ENCODE measurements at regions not wholly inside any gene's neighbourhood (a gene's known extent, or its start where the extent isn't known, plus 50 kb on each side); places are given as distances from the start of the nearest gene placed in this dataset.

DNA sequence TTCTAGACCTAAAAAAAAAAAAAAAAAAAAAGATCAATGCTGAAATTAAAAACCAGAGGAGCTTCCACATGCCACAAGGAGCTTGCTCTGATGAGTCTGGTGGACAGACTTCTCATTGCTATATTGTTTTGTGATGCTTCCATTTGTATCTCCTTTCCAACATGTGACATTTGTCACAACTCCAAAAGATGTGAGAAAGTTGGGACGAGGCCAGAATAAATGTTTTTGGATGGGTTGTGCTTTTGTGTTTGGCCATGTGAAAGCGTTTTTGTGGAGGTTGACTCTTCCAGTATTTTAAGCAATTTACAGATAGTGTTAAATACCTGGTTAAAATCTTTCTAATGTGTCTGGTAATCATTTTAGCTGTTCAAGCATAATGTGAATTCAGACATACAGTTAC lies 280.1 kb downstream of the SKAP2 start:
- CTCF ChIA-PET, result no interaction called here
- no peaks in the 10 kb centered on the region for H3K9me3 Mint-ChIP-seq
- DNase-seq (no peak), ATAC-seq (no peak)
- H3K27ac Mint-ChIP-seq, result no peak overlapping the region
- H3K4me1 Mint-ChIP-seq (ENCODE audit: low read depth), result no peaks in the 10 kb centered on the region
- no peaks in the 10 kb centered on the region for H3K36me3 Mint-ChIP-seq (ENCODE audit: low read depth)
- intact Hi-C loops (cut with micrococcal nuclease), result no loop called here
- H3K4me3 Mint-ChIP-seq, result no peak overlapping the region
- POLR2A ChIA-PET, result no interaction called here
- no peak for TF ChIP-seq CTCF (IDR thresholded peaks at IDR 0.05)
- H3K27me3 Mint-ChIP-seq, result peaks cover 17% of the 10 kb centered on the region

GRCh38 chr7:26584987-26585665 lies 279.3 kb downstream of the SKAP2 start:
- Mint-ChIP-seq H3K9me3 (no peaks in the 10 kb centered on the region), H3K27ac (no peak overlapping the region), H3K27me3 (peaks cover 15% of the 10 kb centered on the region), H3K4me1 (ENCODE audit: low read depth) (no peaks in the 10 kb centered on the region), H3K4me3 (no peak overlapping the region), H3K36me3 (ENCODE audit: low read depth) (no peaks in the 10 kb centered on the region)
- CTCF ChIA-PET, result no interaction called here
- TF ChIP-seq CTCF (IDR thresholded peaks at IDR 0.05), result no peak
- intact Hi-C loops (cut with micrococcal nuclease), result no loop called here
- POLR2A ChIA-PET, result no interaction called here
- ATAC-seq, result no peak
- DNase-seq, result no peak

- ChIA-PET POLR2A (no interaction called here), CTCF (no interaction called here)
- Mint-ChIP-seq H3K27ac (no peak overlapping the region), H3K4me1 (ENCODE audit: low read depth) (no peaks in the 10 kb centered on the region), H3K27me3 (peaks cover 10% of the 10 kb centered on the region), H3K4me3 (no peak overlapping the region), H3K36me3 (ENCODE audit: low read depth) (no peaks in the 10 kb centered on the region), H3K9me3 (no peaks in the 10 kb centered on the region)
- no peak for TF ChIP-seq CTCF (IDR thresholded peaks at IDR 0.05)
- intact Hi-C loops (cut with micrococcal nuclease), result no loop called here
- DNase-seq, result no peak
- no peak for ATAC-seq
Observed at GRCh38 chr7:26587536-26587935, 276.9 kb downstream of the SKAP2 start.

- ATAC-seq (no peak), DNase-seq (no peak)
- Mint-ChIP-seq H3K9me3 (no peaks in the 10 kb centered on the region), H3K36me3 (ENCODE audit: low read depth) (no peaks in the 10 kb centered on the region), H3K4me3 (no peak overlapping the region), H3K27me3 (peaks cover 8% of the 10 kb centered on the region), H3K4me1 (ENCODE audit: low read depth) (no peaks in the 10 kb centered on the region), H3K27ac (no peak overlapping the region)
- ChIA-PET CTCF (no interaction called here), POLR2A (no interaction called here)
- no peak for TF ChIP-seq CTCF (IDR thresholded peaks at IDR 0.05)
- intact Hi-C loops (cut with micrococcal nuclease), result no loop called here
Observed at GRCh38 chr7:26588511-26588910, 275.9 kb downstream of the SKAP2 start.

GRCh38 chr7:26590709-26591108 lies 273.7 kb downstream of the SKAP2 start:
- no peak for ATAC-seq
- DNase-seq, result no peak
- TF ChIP-seq CTCF (IDR thresholded peaks at IDR 0.05), result no peak
- intact Hi-C loops (cut with micrococcal nuclease), result no loop called here
- Mint-ChIP-seq H3K4me3 (no peak overlapping the region), H3K9me3 (no peaks in the 10 kb centered on the region), H3K27me3 (peaks cover 8% of the 10 kb centered on the region), H3K36me3 (ENCODE audit: low read depth) (no peaks in the 10 kb centered on the region), H3K27ac (no peak overlapping the region), H3K4me1 (ENCODE audit: low read depth) (no peaks in the 10 kb centered on the region)
- CTCF ChIA-PET, result no interaction called here
- POLR2A ChIA-PET, result no interaction called here

Measured in activated CD8-positive, alpha-beta T cell treated with anti-CD3 and anti-CD28 coated beads for 36 hours (primary cell).